ENCODE measurements at regions not wholly inside any gene's neighbourhood (a gene's known extent, or its start where the extent isn't known, plus 50 kb on each side); places are given as distances from the start of the nearest gene placed in this dataset.

DNA sequence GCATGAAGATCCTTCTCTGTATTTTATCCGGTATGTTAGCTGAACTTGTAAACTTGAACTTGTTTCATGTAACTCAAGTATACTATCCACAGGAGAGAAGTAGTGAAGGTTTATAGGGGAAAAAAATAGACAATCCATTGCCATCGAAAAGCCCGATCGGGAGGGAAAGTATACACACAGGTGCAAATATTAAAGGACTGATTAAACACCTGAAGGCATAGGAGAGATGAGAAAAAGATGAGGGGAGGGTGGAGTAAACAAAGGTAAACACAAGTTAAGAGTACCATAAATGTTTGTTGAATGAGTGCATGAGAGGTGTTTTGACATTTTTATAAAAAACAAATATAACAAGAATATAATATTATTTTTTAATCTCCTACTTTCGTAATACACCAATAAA lies 64.3 kb upstream of the CITED2 start:
- Histone ChIP-seq H3K9me3 (ENCODE audit: low read length) (no peaks in the 10 kb centered on the region), H3K4me3 (ENCODE audit: low read length) (no peak overlapping the region), H2AFZ (ENCODE audit: low read depth, low read length) (no peak overlapping the region), H3K27me3 (ENCODE audit: insufficient read depth, low read depth, low read length) (no peaks in the 10 kb centered on the region), H3K9ac (ENCODE audit: low read length) (no peak overlapping the region), H4K20me1 (ENCODE audit: insufficient read depth) (no peaks in the 10 kb centered on the region), H3K9me2 (ENCODE audit: insufficient read depth, low read length) (no peaks in the 10 kb centered on the region), H3K27ac (ENCODE audit: low read length) (no peak overlapping the region), H3K36me3 (ENCODE audit: insufficient read depth, low read length) (no peaks in the 10 kb centered on the region), H3K79me2 (replicated peaks; ENCODE audit: insufficient read depth, low read length) (no peaks in the 10 kb centered on the region), H3K4me2 (ENCODE audit: low read length) (no peak overlapping the region), H3F3A (ENCODE audit: insufficient read depth, low read length, poor library complexity, severe bottlenecking) (no peaks in the 10 kb centered on the region)
- TF ChIP-seq REST (IDR thresholded peaks at IDR 0.05; ENCODE audit: borderline replicate concordance): no peak

- Histone ChIP-seq H2AFZ (ENCODE audit: low read depth, low read length) (no peak overlapping the region), H3K9ac (ENCODE audit: low read length) (no peak overlapping the region), H3K36me3 (ENCODE audit: insufficient read depth, low read length) (no peaks in the 10 kb centered on the region), H3K9me2 (ENCODE audit: insufficient read depth, low read length) (no peaks in the 10 kb centered on the region), H3K9me3 (ENCODE audit: low read length) (no peaks in the 10 kb centered on the region), H3F3A (ENCODE audit: insufficient read depth, low read length, poor library complexity, severe bottlenecking) (no peaks in the 10 kb centered on the region), H3K27me3 (ENCODE audit: insufficient read depth, low read depth, low read length) (no peaks in the 10 kb centered on the region), H3K4me3 (ENCODE audit: low read length) (no peak overlapping the region), H4K20me1 (ENCODE audit: insufficient read depth) (no peaks in the 10 kb centered on the region), H3K27ac (ENCODE audit: low read length) (no peak overlapping the region), H3K4me2 (ENCODE audit: low read length) (no peak overlapping the region), H3K79me2 (replicated peaks; ENCODE audit: insufficient read depth, low read length) (no peaks in the 10 kb centered on the region)
- TF ChIP-seq TAF1 (IDR thresholded peaks at IDR 0.05; ENCODE audit: low read depth): no peak
- TF ChIP-seq MXI1 (conservative IDR thresholded peaks at IDR 0.05; ENCODE audit: poor library complexity, severe bottlenecking): no peak
- TF ChIP-seq EZH2 (IDR thresholded peaks at IDR 0.05; ENCODE audit: borderline replicate concordance, insufficient read depth, low read length, poor library complexity, severe bottlenecking): no peak
- TF ChIP-seq CTCF (IDR thresholded peaks at IDR 0.05; ENCODE audit: poor library complexity, severe bottlenecking): no peak
- TF ChIP-seq EP300 (conservative IDR thresholded peaks at IDR 0.05; ENCODE audit: poor library complexity, severe bottlenecking): no peak
- no peak for TF ChIP-seq POLR2AphosphoS5 (IDR thresholded peaks at IDR 0.05)
- no peak for TF ChIP-seq SMC3 (conservative IDR thresholded peaks at IDR 0.05; ENCODE audit: poor library complexity)
- TF ChIP-seq REST (IDR thresholded peaks at IDR 0.05; ENCODE audit: borderline replicate concordance): no peak
- TF ChIP-seq RAD21 (conservative IDR thresholded peaks at IDR 0.05): no peak
These were observed 62.5 kb upstream of the CITED2 start for GRCh38 chr6:139436957-139437348.

All from neural cell (in vitro differentiated cells).